ENCODE measurements at regions not wholly inside any gene's neighbourhood (a gene's known extent, or its start where the extent isn't known, plus 50 kb on each side); places are given as distances from the start of the nearest gene placed in this dataset.

- H3K27ac ChIP-seq = no peak overlapping the region
- no peak for TF ChIP-seq CTCF (IDR thresholded peaks at IDR 0.05)
- TF ChIP-seq ZFX (IDR thresholded peaks at IDR 0.05; ENCODE audit: borderline replicate concordance) = no peak
These were observed 259.9 kb upstream of the SP4 start for GRCh38 chr7:21167942-21168341.

GRCh38 chr7:21169667-21170580, 258.0 kb upstream of the SP4 start:
- TF ChIP-seq ZFX (IDR thresholded peaks at IDR 0.05; ENCODE audit: borderline replicate concordance) (no peak), CTCF (IDR thresholded peaks at IDR 0.05) (no peak)
- H3K27ac ChIP-seq = no peak overlapping the region

GRCh38 chr7:21172800-21173199, 255.1 kb upstream of the SP4 start:
- TF ChIP-seq CTCF (IDR thresholded peaks at IDR 0.05) (no peak), ZFX (IDR thresholded peaks at IDR 0.05; ENCODE audit: borderline replicate concordance) (no peak)
- no peak overlapping the region for H3K27ac ChIP-seq

DNA sequence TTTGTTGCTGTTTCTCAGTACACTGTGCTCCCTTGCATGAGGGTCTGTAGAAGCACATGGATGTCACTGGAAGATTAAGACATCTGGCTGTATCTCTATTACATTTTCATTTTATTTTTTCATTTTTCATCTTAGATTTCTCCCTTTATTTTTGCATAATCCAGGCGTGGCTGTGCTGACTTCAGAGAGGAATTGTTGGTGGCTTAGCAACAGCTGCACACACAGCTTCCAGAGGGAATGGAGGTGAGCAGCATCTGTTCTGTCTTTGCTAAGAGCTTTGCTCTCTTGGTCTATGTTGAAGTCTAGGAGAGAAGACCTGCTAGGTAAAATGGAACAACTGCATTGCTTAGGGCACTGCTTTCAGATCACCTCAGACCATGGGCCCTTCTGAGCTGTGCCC, 254.4 kb upstream of the SP4 start:
- no peak overlapping the region for H3K27ac ChIP-seq
- TF ChIP-seq CTCF (IDR thresholded peaks at IDR 0.05) = no peak
- no peak for TF ChIP-seq ZFX (IDR thresholded peaks at IDR 0.05; ENCODE audit: borderline replicate concordance)

DNA sequence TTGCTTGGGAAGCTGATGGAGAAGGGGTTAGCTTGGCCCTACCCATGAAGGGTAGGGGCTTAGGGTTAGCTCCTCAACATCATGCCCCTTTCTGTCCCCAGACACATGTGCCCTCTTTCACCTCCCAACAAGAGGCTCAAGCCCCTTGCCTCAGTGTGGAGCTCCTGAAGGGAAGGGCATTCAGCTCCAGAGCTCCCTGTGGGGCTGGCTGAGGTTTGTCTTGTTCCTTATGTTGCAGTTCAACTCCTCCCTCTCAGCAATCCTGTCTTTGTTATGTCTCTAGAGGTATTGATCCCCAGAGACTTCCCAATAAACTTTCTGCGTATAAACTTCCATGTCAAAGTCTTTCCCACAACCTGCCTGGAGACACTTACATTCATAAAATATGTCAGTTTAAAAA, 252.2 kb upstream of the SP4 start:
- TF ChIP-seq CTCF (IDR thresholded peaks at IDR 0.05) = no peak
- no peak for TF ChIP-seq ZFX (IDR thresholded peaks at IDR 0.05; ENCODE audit: borderline replicate concordance)

GRCh38 chr7:21184942-21185652, 242.8 kb upstream of the SP4 start:
- H3K27ac ChIP-seq = no peak overlapping the region

More for the DNA sequence above, 252.2 kb upstream of the SP4 start:
- no peak overlapping the region for H3K27ac ChIP-seq

More at GRCh38 chr7:21184942-21185652, 242.8 kb upstream of the SP4 start:
- TF ChIP-seq ZFX (IDR thresholded peaks at IDR 0.05; ENCODE audit: borderline replicate concordance) = no peak
- TF ChIP-seq CTCF (IDR thresholded peaks at IDR 0.05) = no peak
